ENCODE measurements at regions not wholly inside any gene's neighbourhood (a gene's known extent, or its start where the extent isn't known, plus 50 kb on each side); places are given as distances from the start of the nearest gene placed in this dataset.

DNA sequence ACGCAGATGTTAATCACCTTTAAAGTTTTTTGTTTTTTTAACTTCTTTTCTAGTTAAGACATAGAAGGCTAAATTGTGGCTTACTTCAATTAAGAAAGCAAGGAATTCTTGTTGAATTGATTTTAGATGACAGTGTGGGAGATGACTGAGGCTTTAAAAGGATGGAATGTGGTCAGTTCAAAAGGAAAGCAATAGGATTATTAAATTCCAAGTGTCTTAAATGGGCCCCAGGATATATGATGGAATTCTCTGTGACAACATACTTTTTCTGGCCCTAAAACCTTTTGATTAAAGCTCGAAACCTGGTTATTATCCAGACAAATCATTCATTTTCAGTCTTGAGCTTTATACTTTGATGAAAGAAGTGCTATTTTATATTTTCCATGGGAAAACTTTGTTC is 179.0 kb upstream of the TMEFF2 start:
- TF ChIP-seq, protein P1, sequence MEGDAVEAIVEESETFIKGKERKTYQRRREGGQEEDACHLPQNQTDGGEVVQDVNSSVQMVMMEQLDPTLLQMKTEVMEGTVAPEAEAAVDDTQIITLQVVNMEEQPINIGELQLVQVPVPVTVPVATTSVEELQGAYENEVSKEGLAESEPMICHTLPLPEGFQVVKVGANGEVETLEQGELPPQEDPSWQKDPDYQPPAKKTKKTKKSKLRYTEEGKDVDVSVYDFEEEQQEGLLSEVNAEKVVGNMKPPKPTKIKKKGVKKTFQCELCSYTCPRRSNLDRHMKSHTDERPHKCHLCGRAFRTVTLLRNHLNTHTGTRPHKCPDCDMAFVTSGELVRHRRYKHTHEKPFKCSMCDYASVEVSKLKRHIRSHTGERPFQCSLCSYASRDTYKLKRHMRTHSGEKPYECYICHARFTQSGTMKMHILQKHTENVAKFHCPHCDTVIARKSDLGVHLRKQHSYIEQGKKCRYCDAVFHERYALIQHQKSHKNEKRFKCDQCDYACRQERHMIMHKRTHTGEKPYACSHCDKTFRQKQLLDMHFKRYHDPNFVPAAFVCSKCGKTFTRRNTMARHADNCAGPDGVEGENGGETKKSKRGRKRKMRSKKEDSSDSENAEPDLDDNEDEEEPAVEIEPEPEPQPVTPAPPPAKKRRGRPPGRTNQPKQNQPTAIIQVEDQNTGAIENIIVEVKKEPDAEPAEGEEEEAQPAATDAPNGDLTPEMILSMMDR (IDR thresholded peaks at IDR 0.05) = no peak
- no peak for TF ChIP-seq POLR2A (IDR thresholded peaks at IDR 0.05; ENCODE audit: low read length)
- TF ChIP-seq, protein P2, sequence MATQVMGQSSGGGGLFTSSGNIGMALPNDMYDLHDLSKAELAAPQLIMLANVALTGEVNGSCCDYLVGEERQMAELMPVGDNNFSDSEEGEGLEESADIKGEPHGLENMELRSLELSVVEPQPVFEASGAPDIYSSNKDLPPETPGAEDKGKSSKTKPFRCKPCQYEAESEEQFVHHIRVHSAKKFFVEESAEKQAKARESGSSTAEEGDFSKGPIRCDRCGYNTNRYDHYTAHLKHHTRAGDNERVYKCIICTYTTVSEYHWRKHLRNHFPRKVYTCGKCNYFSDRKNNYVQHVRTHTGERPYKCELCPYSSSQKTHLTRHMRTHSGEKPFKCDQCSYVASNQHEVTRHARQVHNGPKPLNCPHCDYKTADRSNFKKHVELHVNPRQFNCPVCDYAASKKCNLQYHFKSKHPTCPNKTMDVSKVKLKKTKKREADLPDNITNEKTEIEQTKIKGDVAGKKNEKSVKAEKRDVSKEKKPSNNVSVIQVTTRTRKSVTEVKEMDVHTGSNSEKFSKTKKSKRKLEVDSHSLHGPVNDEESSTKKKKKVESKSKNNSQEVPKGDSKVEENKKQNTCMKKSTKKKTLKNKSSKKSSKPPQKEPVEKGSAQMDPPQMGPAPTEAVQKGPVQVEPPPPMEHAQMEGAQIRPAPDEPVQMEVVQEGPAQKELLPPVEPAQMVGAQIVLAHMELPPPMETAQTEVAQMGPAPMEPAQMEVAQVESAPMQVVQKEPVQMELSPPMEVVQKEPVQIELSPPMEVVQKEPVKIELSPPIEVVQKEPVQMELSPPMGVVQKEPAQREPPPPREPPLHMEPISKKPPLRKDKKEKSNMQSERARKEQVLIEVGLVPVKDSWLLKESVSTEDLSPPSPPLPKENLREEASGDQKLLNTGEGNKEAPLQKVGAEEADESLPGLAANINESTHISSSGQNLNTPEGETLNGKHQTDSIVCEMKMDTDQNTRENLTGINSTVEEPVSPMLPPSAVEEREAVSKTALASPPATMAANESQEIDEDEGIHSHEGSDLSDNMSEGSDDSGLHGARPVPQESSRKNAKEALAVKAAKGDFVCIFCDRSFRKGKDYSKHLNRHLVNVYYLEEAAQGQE (IDR thresholded peaks at IDR 0.05) = no peak
- TF ChIP-seq BHLHE40 (IDR thresholded peaks at IDR 0.05; ENCODE audit: low read depth, low read length) = no peak
- TF ChIP-seq POLR2AphosphoS2 (conservative IDR thresholded peaks at IDR 0.05; ENCODE audit: low read length) = no peak
- TF ChIP-seq, protein P3, sequence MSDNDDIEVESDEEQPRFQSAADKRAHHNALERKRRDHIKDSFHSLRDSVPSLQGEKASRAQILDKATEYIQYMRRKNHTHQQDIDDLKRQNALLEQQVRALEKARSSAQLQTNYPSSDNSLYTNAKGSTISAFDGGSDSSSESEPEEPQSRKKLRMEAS (IDR thresholded peaks at IDR 0.05) = no peak
- TF ChIP-seq JUNB (IDR thresholded peaks at IDR 0.05) = no peak
- no peak for TF ChIP-seq HDAC2 (IDR thresholded peaks at IDR 0.05)
- TF ChIP-seq RCOR1 (IDR thresholded peaks at IDR 0.05; ENCODE audit: low read depth, low read length) = no peak
- TF ChIP-seq MYC (IDR thresholded peaks at IDR 0.05; ENCODE audit: borderline replicate concordance, low read length) = no peak
- TF ChIP-seq, protein P4, sequence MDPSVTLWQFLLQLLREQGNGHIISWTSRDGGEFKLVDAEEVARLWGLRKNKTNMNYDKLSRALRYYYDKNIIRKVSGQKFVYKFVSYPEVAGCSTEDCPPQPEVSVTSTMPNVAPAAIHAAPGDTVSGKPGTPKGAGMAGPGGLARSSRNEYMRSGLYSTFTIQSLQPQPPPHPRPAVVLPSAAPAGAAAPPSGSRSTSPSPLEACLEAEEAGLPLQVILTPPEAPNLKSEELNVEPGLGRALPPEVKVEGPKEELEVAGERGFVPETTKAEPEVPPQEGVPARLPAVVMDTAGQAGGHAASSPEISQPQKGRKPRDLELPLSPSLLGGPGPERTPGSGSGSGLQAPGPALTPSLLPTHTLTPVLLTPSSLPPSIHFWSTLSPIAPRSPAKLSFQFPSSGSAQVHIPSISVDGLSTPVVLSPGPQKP (IDR thresholded peaks at IDR 0.05; ENCODE audit: low read depth, low read length) = no peak
- no peak for TF ChIP-seq RFX5 (IDR thresholded peaks at IDR 0.05)
